ENCODE measurements at regions not wholly inside any gene's neighbourhood (a gene's known extent, or its start where the extent isn't known, plus 50 kb on each side); places are given as distances from the start of the nearest gene placed in this dataset.
A peak's percentile ranks its signal among the peaks of the same experiment; 100 is the strongest.

GRCh38 chr6:147826698-147827097, 318.2 kb downstream of the SAMD5 start:
- no peak for DNase-seq

GRCh38 chr6:147829418-147829817, 320.9 kb downstream of the SAMD5 start:
- no peak for DNase-seq

GRCh38 chr6:147829835-147830234, 321.3 kb downstream of the SAMD5 start:
- peak; percentile 23 for DNase-seq

GRCh38 chr6:147831356-147831755, 322.9 kb downstream of the SAMD5 start:
- no peak for DNase-seq

- DNase-seq = no peak
These were observed 325.1 kb downstream of the SAMD5 start for GRCh38 chr6:147833607-147834006.

GRCh38 chr6:147834084-147834776, 325.7 kb downstream of the SAMD5 start:
- no peak for DNase-seq

- no peak for DNase-seq
These were observed 329.1 kb downstream of the SAMD5 start for GRCh38 chr6:147837540-147837939.

- DNase-seq = peak; percentile 72
These were observed 331.5 kb downstream of the SAMD5 start for GRCh38 chr6:147839708-147840610.

- DNase-seq = no peak
These were observed 333.2 kb downstream of the SAMD5 start for GRCh38 chr6:147841547-147842148.

GRCh38 chr6:147849401-147850330, 341.2 kb downstream of the SAMD5 start:
- no peak for DNase-seq

GRCh38 chr6:147852772-147853171, 344.3 kb downstream of the SAMD5 start:
- DNase-seq = no peak

GRCh38 chr6:147853574-147853973, 345.1 kb downstream of the SAMD5 start:
- no peak for DNase-seq

- no peak for DNase-seq
These were observed 347.5 kb downstream of the SAMD5 start for GRCh38 chr6:147855803-147856482.

GRCh38 chr6:147856687-147857086, 348.2 kb downstream of the SAMD5 start:
- no peak for DNase-seq

GRCh38 chr6:147858421-147858820, 349.9 kb downstream of the SAMD5 start:
- DNase-seq = no peak

- no peak for DNase-seq
These were observed 350.6 kb downstream of the SAMD5 start for GRCh38 chr6:147859071-147859470.

- DNase-seq = no peak
These were observed 353.2 kb downstream of the SAMD5 start for GRCh38 chr6:147861696-147862095.

GRCh38 chr6:147867433-147868226, 359.1 kb downstream of the SAMD5 start:
- DNase-seq = no peak

- DNase-seq = peak; percentile 70
These were observed 360.1 kb downstream of the SAMD5 start for GRCh38 chr6:147868427-147869190.

GRCh38 chr6:147869201-147869600, 360.7 kb downstream of the SAMD5 start:
- DNase-seq = no peak

Data from NCI-H2171 (cell line).